Astrocyte (in vitro differentiated cells and primary cell): ENCODE measurements at regions not wholly inside any gene's neighbourhood (a gene's known extent, or its start where the extent isn't known, plus 50 kb on each side); places are given as distances from the start of the nearest gene placed in this dataset.
"Not testable (repeated sequence)": the region's sequence is repeated elsewhere in the genome, so short reads cannot be mapped to it uniquely, and the experiment has no call there.

ENCODE experiments used
- DNase-seq: peaks from one replicate; pipeline ENCODE4 v3.0.0-alpha.2; 2010; ENCODE audit warnings: low read depth
- FAIRE-seq: peaks from 2 replicates; lab custom pipeline; 2011; peaks lifted over from hg19 to GRCh38; lab: Jason Lieb, UNC
- H2AFZ ChIP-seq: 2 replicates; pipeline ENCODE4 v1.6.0; 2012; ENCODE audit warnings: low read depth, low read length, inconsistent platforms
- H3K27ac ChIP-seq: 2 replicates; pipeline ENCODE4 v1.5.1; 2011; ENCODE audit warnings: low read depth, low read length, inconsistent platforms
- H3K27me3 ChIP-seq: 2 replicates; pipeline ENCODE4 v1.6.0; 2011; ENCODE audit warnings: low read length, inconsistent platforms; ENCODE audit not compliant: insufficient read depth
- H3K36me3 ChIP-seq: 2 replicates; pipeline ENCODE4 v1.5.1; 2011; ENCODE audit warnings: low read length, inconsistent platforms; ENCODE audit not compliant: insufficient read depth
- H3K4me1 ChIP-seq: 2 replicates; pipeline ENCODE4 v1.5.1; 2011; ENCODE audit warnings: low read length, inconsistent platforms; ENCODE audit not compliant: insufficient read depth
- H3K4me2 ChIP-seq: 2 replicates; pipeline ENCODE4 v1.6.0; 2012; ENCODE audit warnings: low read length, inconsistent platforms
- H3K4me3 ChIP-seq: 2 replicates; pipeline ENCODE4 v1.5.1; 2011; ENCODE audit warnings: low read depth, mild to moderate bottlenecking, low read length, inconsistent platforms; ENCODE audit not compliant: insufficient read depth
- H3K79me2 ChIP-seq: 2 replicates; pipeline ENCODE4 v1.6.0; 2012; ENCODE audit warnings: mild to moderate bottlenecking, low read length, inconsistent platforms; ENCODE audit not compliant: insufficient read depth
- H3K9ac ChIP-seq: 2 replicates; pipeline ENCODE4 v1.6.0; 2012; ENCODE audit warnings: mild to moderate bottlenecking, low read length, inconsistent platforms
- H3K9me3 ChIP-seq: 2 replicates; pipeline ENCODE4 v1.5.1; 2012; ENCODE audit warnings: low read depth, mild to moderate bottlenecking, low read length, inconsistent platforms; ENCODE audit not compliant: insufficient read depth
- H4K20me1 ChIP-seq: 2 replicates; pipeline ENCODE4 v1.6.0; 2012; ENCODE audit warnings: low read length, inconsistent platforms; ENCODE audit not compliant: insufficient read depth
- H3K27ac Mint-ChIP-seq: one replicate; pipeline ENCODE4 v1.8.0; 2021; ENCODE audit warnings: mild to moderate bottlenecking, mixed read lengths; ENCODE audit not compliant: unreplicated experiment
- H3K27me3 Mint-ChIP-seq: one replicate; pipeline ENCODE4 v1.8.0; 2021; ENCODE audit warnings: low read depth, mixed read lengths; ENCODE audit not compliant: unreplicated experiment
- H3K36me3 Mint-ChIP-seq: one replicate; pipeline ENCODE4 v1.8.0; 2021; ENCODE audit warnings: low read depth, mixed read lengths; ENCODE audit not compliant: unreplicated experiment
- H3K4me1 Mint-ChIP-seq: one replicate; pipeline ENCODE4 v1.8.0; 2021; ENCODE audit warnings: low read depth, mixed read lengths; ENCODE audit not compliant: unreplicated experiment
- H3K4me3 Mint-ChIP-seq: one replicate; pipeline ENCODE4 v1.8.0; 2021; ENCODE audit warnings: mild to moderate bottlenecking, moderate library complexity, mixed read lengths; ENCODE audit not compliant: unreplicated experiment
- H3K9me3 Mint-ChIP-seq: one replicate; pipeline ENCODE4 v1.8.0; 2021; ENCODE audit warnings: mild to moderate bottlenecking, mixed read lengths; ENCODE audit not compliant: unreplicated experiment
- EZH2 ChIP-seq: IDR thresholded peaks from 2 replicates; pipeline ENCODE4 v1.6.1; 2012; ENCODE audit warnings: mild to moderate bottlenecking, low read length, inconsistent platforms; ENCODE audit not compliant: insufficient read depth
- TF ChIP-seq, protein P1 (sequence below): IDR thresholded peaks from 2 replicates; pipeline ENCODE4 v1.5.1; 2011; ENCODE audit warnings: low read depth, mild to moderate bottlenecking, inconsistent platforms, low read length, moderate library complexity; ENCODE audit not compliant: insufficient read depth

DNA sequence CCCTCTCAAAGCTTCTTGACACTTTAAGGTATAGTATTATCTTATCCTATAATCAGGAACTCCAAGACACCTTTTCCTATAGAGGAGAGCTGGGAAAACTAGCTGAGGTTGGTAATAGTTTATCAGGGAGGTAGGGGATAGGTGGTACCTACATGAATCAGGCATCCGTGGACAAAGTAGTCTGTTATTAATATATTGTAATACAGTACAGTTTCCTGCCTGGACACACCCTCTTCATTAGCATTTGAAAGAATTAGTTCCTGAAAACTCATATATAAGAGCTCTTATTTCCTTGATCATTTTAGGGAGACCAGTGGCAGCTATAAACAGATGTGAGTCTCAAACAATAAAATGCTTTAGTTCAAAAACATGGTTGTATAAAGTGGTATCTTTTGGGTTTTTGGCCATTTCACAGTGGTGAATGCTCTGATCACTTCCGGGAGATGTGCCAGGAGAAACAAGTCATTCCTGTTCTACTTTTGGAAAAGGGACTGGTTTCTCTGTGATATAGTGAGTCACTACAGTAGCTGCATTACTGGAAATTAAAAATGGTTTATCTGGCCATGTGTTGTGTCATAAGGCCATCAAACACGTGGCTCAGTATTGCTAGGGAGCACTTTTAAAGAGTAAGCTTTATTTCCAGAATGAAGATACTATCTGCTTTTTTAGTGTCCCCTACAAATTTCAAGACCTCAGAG is 98.1 kb downstream of the KLRB1 start:
- Histone ChIP-seq H3K4me1 (no peaks in the 10 kb centered on the region), H3K4me2 (no peak overlapping the region), H3K4me3 (no peak overlapping the region), H3K27ac (no peak overlapping the region), H2AFZ (no peak overlapping the region), H4K20me1 (no peaks in the 10 kb centered on the region), H3K27me3 (no peaks in the 10 kb centered on the region), H3K9ac (no peak overlapping the region), H3K79me2 (no peaks in the 10 kb centered on the region), H3K36me3 (no peaks in the 10 kb centered on the region), H3K9me3 (no peaks in the 10 kb centered on the region)
- FAIRE-seq (no peak), DNase-seq (no peak)
- Mint-ChIP-seq H3K27ac (no peak overlapping the region), H3K4me1 (no peaks in the 10 kb centered on the region), H3K9me3 (no peaks in the 10 kb centered on the region), H3K36me3 (no peaks in the 10 kb centered on the region), H3K27me3 (no peaks in the 10 kb centered on the region), H3K4me3 (no peak overlapping the region)
- TF ChIP-seq EZH2, result no peak
- TF ChIP-seq, protein P1, sequence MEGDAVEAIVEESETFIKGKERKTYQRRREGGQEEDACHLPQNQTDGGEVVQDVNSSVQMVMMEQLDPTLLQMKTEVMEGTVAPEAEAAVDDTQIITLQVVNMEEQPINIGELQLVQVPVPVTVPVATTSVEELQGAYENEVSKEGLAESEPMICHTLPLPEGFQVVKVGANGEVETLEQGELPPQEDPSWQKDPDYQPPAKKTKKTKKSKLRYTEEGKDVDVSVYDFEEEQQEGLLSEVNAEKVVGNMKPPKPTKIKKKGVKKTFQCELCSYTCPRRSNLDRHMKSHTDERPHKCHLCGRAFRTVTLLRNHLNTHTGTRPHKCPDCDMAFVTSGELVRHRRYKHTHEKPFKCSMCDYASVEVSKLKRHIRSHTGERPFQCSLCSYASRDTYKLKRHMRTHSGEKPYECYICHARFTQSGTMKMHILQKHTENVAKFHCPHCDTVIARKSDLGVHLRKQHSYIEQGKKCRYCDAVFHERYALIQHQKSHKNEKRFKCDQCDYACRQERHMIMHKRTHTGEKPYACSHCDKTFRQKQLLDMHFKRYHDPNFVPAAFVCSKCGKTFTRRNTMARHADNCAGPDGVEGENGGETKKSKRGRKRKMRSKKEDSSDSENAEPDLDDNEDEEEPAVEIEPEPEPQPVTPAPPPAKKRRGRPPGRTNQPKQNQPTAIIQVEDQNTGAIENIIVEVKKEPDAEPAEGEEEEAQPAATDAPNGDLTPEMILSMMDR, result no peak

DNA sequence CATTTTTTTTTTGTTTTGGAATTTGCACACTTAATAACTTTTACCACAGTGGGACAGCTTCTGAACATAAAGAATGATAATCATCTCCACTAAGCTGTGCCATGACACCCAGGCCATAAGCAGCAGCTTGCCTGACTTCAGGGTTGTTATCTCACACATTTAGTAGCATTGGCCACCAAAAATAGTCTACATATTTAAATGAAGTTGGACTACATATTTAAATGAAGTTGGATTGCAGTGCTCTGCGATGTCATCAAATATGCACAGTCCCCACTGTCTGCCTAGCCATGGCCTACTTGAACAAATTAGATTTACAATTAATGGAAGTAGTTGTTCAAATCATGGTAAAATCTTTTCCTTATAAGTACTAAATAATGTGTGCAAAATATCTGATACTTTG is 101.0 kb downstream of the KLRB1 start:
- no peak for DNase-seq
- no peaks in the 10 kb centered on the region for H3K27me3 Mint-ChIP-seq
- H3K4me1 ChIP-seq, result no peaks in the 10 kb centered on the region

DNA sequence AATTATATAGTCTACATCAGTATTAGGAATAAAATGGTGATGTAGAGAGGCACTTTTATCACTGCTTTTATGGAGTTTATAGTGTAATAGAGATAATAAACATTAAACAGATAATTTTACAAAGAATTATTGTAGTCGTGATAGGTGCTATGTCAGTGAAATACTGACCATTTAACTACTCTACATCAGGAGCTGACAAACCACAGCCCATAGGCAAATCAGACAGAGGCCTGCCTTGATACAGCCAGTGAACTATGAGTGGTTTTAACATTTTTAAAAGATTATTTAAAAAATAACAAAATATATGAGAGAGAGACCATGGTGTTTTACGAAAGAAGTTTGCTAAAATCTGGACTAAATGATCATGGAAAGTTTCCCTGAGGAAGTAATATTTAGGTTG is 104.3 kb downstream of the KLRB1 start:
- H3K36me3 Mint-ChIP-seq, result not testable (repeated sequence)

More for the DNA sequence above, 101.0 kb downstream of the KLRB1 start:
- Histone ChIP-seq H3K9ac (no peak overlapping the region), H3K4me2 (no peak overlapping the region), H3K36me3 (no peaks in the 10 kb centered on the region), H3K9me3 (no peaks in the 10 kb centered on the region), H4K20me1 (no peaks in the 10 kb centered on the region), H2AFZ (no peak overlapping the region), H3K79me2 (no peaks in the 10 kb centered on the region), H3K27ac (no peak overlapping the region), H3K4me3 (no peak overlapping the region), H3K27me3 (no peaks in the 10 kb centered on the region)
- H3K4me3 Mint-ChIP-seq, result no peak overlapping the region
- H3K36me3 Mint-ChIP-seq, result no peaks in the 10 kb centered on the region
- H3K9me3 Mint-ChIP-seq, result no peaks in the 10 kb centered on the region
- H3K4me1 Mint-ChIP-seq, result no peaks in the 10 kb centered on the region
- FAIRE-seq, result no peak
- no peak for TF ChIP-seq EZH2
- TF ChIP-seq, protein P1, result no peak
- no peak overlapping the region for H3K27ac Mint-ChIP-seq

DNA sequence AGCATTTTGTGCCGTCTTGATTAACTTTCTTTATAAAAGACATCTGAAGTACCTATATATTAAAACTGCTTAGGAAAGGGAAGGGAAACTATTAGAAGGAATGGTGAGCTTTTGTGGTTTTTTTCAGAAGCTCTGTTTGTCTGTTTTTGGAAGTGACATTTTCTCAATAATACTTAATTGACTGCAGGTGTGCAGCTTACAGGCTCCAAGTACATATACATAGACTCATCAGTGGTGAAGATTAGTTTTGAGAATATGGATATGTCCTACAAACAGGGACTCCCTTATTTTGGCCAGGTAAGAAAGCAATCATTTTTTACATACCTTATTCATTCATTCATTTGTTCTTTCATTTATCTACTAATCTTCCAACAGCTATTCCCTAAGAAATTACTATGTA is 104.9 kb downstream of the KLRB1 start:
- not testable (repeated sequence) for H3K4me1 ChIP-seq, H3K27ac ChIP-seq, H3K27me3 Mint-ChIP-seq, H3K4me3 ChIP-seq, H3K4me2 ChIP-seq, H3K36me3 Mint-ChIP-seq, H3K36me3 ChIP-seq, H3K27ac Mint-ChIP-seq, H3K79me2 ChIP-seq, H2AFZ ChIP-seq, DNase-seq, H3K9me3 Mint-ChIP-seq, H3K4me1 Mint-ChIP-seq, H3K27me3 ChIP-seq, H4K20me1 ChIP-seq, H3K4me3 Mint-ChIP-seq, H3K9me3 ChIP-seq, FAIRE-seq, H3K9ac ChIP-seq

More for the DNA sequence above, 104.3 kb downstream of the KLRB1 start:
- not testable (repeated sequence) for H3K9me3 Mint-ChIP-seq, H3K36me3 ChIP-seq, H3K4me3 ChIP-seq, H3K27ac Mint-ChIP-seq, H3K27ac ChIP-seq, H3K4me2 ChIP-seq, DNase-seq, H3K9me3 ChIP-seq, H4K20me1 ChIP-seq, H3K4me3 Mint-ChIP-seq, H3K9ac ChIP-seq, H3K4me1 ChIP-seq, H2AFZ ChIP-seq, H3K79me2 ChIP-seq, H3K27me3 Mint-ChIP-seq, H3K4me1 Mint-ChIP-seq, H3K27me3 ChIP-seq, FAIRE-seq

DNA sequence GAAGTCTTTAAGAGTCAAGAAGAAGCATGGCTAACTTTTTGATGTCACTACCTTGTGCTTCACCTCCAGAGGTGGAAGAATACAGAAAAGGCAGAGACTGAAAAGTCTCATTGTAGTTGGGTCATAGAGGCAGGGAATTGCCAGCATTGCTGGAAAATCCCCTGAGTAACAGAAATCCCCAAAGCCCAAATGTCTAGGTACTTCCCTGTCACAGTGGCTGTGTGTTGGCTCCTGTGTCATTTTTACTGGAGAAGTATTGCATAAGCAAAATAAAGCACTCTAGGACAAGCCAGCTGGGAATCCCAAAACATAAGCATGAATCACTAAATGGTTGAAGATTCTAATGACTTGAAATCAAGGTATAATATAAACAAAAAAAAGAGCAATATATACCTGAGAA is 114.4 kb downstream of the KLRB1 start:
- H3K9ac ChIP-seq, H3K4me1 Mint-ChIP-seq, H3K4me3 Mint-ChIP-seq, H3K36me3 Mint-ChIP-seq, H3K79me2 ChIP-seq, H2AFZ ChIP-seq, FAIRE-seq, H3K9me3 Mint-ChIP-seq, H3K27ac ChIP-seq, H3K27me3 ChIP-seq, H3K4me1 ChIP-seq, H3K36me3 ChIP-seq, H3K27me3 Mint-ChIP-seq, H3K4me3 ChIP-seq, DNase-seq, H3K9me3 ChIP-seq, H3K4me2 ChIP-seq, H4K20me1 ChIP-seq, H3K27ac Mint-ChIP-seq: not testable (repeated sequence)
